ENCODE measurements at regions not wholly inside any gene's neighbourhood (a gene's known extent, or its start where the extent isn't known, plus 50 kb on each side); places are given as distances from the start of the nearest gene placed in this dataset.

GRCh38 chr1:163875927-163876320, 554.2 kb downstream of the NUF2 start:
- no peak overlapping the region for H3K4me3 ChIP-seq (ENCODE audit: insufficient read depth, low read depth, low read length)
- no peak overlapping the region for H4K91ac ChIP-seq (ENCODE audit: insufficient read depth, low read depth, low read length)
- H3K79me1 ChIP-seq (ENCODE audit: low read depth in 1 of 2, low read length in 2 of 2) = no peaks in the 10 kb centered on the region
- H2BK5ac ChIP-seq (ENCODE audit: low read depth, low read length, poor library complexity, severe bottlenecking) = no peak overlapping the region
- H3K56ac ChIP-seq (ENCODE audit: extremely low read depth, insufficient read depth, low read length) = no peak overlapping the region
- peak overlapping the region; percentile 62; the same call in 1 of the 2 replicates for H3K27ac ChIP-seq (ENCODE audit: insufficient read depth, low read length)
- no peak overlapping the region for H3K14ac ChIP-seq (replicated peaks; ENCODE audit: low read depth, low read length)
- H2AFZ ChIP-seq (replicated peaks; ENCODE audit: low read length, poor library complexity) = no peak overlapping the region
- no peaks in the 10 kb centered on the region for H3K36me3 ChIP-seq (ENCODE audit: control insufficient read depth, insufficient read depth, low read length)
- no peaks in the 10 kb centered on the region for H3K4me1 ChIP-seq (ENCODE audit: control insufficient read depth, insufficient read depth, low read length)
- H2BK20ac ChIP-seq (ENCODE audit: low read depth, low read length) = no peak overlapping the region
- no peaks in the 10 kb centered on the region; the same call in 1 of the 2 replicates for H3K9me3 ChIP-seq (ENCODE audit: control insufficient read depth, insufficient read depth, low read length)
- CTCF ChIA-PET = no interaction called here
- dilution Hi-C loops (cut with HindIII; ENCODE audit: low sequenced_read_pairs, unreplicated experiment) (no loop called here), in situ Hi-C loops (cut with MboI; ENCODE audit: low sequenced_read_pairs) (no loop called here), intact Hi-C loops (cut with micrococcal nuclease) (no loop called here)
- peak; percentile 4 for DNase-seq
- H4K20me1 ChIP-seq (ENCODE audit: insufficient read depth, low read length) = no peaks in the 10 kb centered on the region
- H3K18ac ChIP-seq (ENCODE audit: low read depth, low read length) = no peak overlapping the region
- H3K4ac ChIP-seq (ENCODE audit: low read depth, low read length) = no peak overlapping the region
- no peak overlapping the region for H3K23ac ChIP-seq (ENCODE audit: low read depth, low read length)
- BruUV-seq (replicated peaks) = no TSS peak
- TF ChIP-seq CHD1 (IDR thresholded peaks at IDR 0.05; ENCODE audit: low read depth, low read length) = no peak
- TF ChIP-seq CTCF (conservative IDR thresholded peaks at IDR 0.05; ENCODE audit: low read depth, low read length) = no peak
- H2BK15ac ChIP-seq (ENCODE audit: low read depth, low read length) = no peak overlapping the region
- no peak overlapping the region for H3K9ac ChIP-seq (ENCODE audit: low read depth, low read length)
- H4K5ac ChIP-seq (ENCODE audit: low read depth, low read length) = no peak overlapping the region
- POLR2A ChIA-PET (ENCODE audit: unreplicated experiment) = no interaction called here
- H3K9me1 ChIP-seq (ENCODE audit: insufficient read depth, low read length) = no peaks in the 10 kb centered on the region
- H4K8ac ChIP-seq (ENCODE audit: low read depth in 2 of 2, low read length in 2 of 2) = no peak overlapping the region
- WGBS, 2 experiments (ENCODE audit: extremely low coverage in 2 of 2, insufficient read length in 1 of 2) = no CpG with 5 or more reads among the region's 6 CpGs
- 0 out of 2 replicates have a peak overlapping the region, but pooled peaks have one; percentile 15 for H2BK120ac ChIP-seq (ENCODE audit: low read depth, low read length)
- H2AK5ac ChIP-seq (ENCODE audit: low read depth, low read length) = no peak overlapping the region
- H2AK9ac ChIP-seq (replicated peaks; ENCODE audit: low read depth, low read length, poor library complexity) = no peak overlapping the region
- no peaks in the 10 kb centered on the region for H3K27me3 ChIP-seq (ENCODE audit: control insufficient read depth, insufficient read depth, low read length)
- ATAC-seq (ENCODE audit: low read depth) = no peak
- no peak overlapping the region for H3K4me2 ChIP-seq (ENCODE audit: low read depth, low read length)

Measured in IMR-90 (cell line).